ENCODE measurements at regions not wholly inside any gene's neighbourhood (a gene's known extent, or its start where the extent isn't known, plus 50 kb on each side); places are given as distances from the start of the nearest gene placed in this dataset.

GRCh38 chr4:45293335-45293734, 567.0 kb upstream of the GNPDA2 start:
- no peak for ATAC-seq
- TF ChIP-seq ZC3H10 (CRISPR knock-in tag; IDR thresholded peaks at IDR 0.05) (no peak), PPARA (CRISPR knock-in tag; IDR thresholded peaks at IDR 0.05; ENCODE audit: borderline replicate concordance) (no peak), TCF4 (CRISPR knock-in tag; IDR thresholded peaks at IDR 0.05; ENCODE audit: borderline replicate concordance) (no peak), GLIS3 (CRISPR knock-in tag; IDR thresholded peaks at IDR 0.05) (no peak), TSHZ2 (CRISPR knock-in tag; IDR thresholded peaks at IDR 0.05) (no peak), CREB5 (CRISPR knock-in tag; IDR thresholded peaks at IDR 0.05; ENCODE audit: low read depth) (no peak), ZNF8 (CRISPR knock-in tag; IDR thresholded peaks at IDR 0.05) (no peak), CSDC2 (CRISPR knock-in tag; IDR thresholded peaks at IDR 0.05) (no peak), ARNTL (CRISPR knock-in tag; IDR thresholded peaks at IDR 0.05; ENCODE audit: borderline replicate concordance, low read depth) (no peak), BACH2 (CRISPR knock-in tag; IDR thresholded peaks at IDR 0.05; ENCODE audit: borderline replicate concordance) (no peak), OSR1 (CRISPR knock-in tag; IDR thresholded peaks at IDR 0.05) (no peak), TOX (CRISPR knock-in tag; IDR thresholded peaks at IDR 0.05; ENCODE audit: borderline replicate concordance) (no peak), SNAI2 (CRISPR knock-in tag; IDR thresholded peaks at IDR 0.05) (no peak)
- TF ChIP-seq, protein P1, sequence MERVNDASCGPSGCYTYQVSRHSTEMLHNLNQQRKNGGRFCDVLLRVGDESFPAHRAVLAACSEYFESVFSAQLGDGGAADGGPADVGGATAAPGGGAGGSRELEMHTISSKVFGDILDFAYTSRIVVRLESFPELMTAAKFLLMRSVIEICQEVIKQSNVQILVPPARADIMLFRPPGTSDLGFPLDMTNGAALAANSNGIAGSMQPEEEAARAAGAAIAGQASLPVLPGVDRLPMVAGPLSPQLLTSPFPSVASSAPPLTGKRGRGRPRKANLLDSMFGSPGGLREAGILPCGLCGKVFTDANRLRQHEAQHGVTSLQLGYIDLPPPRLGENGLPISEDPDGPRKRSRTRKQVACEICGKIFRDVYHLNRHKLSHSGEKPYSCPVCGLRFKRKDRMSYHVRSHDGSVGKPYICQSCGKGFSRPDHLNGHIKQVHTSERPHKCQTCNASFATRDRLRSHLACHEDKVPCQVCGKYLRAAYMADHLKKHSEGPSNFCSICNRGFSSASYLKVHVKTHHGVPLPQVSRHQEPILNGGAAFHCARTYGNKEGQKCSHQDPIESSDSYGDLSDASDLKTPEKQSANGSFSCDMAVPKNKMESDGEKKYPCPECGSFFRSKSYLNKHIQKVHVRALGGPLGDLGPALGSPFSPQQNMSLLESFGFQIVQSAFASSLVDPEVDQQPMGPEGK (CRISPR knock-in tag; IDR thresholded peaks at IDR 0.05; ENCODE audit: borderline replicate concordance), result no peak

GRCh38 chr4:45292844-45293243, 566.5 kb upstream of the GNPDA2 start:
- TF ChIP-seq SNAI2 (CRISPR knock-in tag; IDR thresholded peaks at IDR 0.05) (no peak), CSRNP3 (CRISPR knock-in tag; IDR thresholded peaks at IDR 0.05) (no peak), PPARA (CRISPR knock-in tag; IDR thresholded peaks at IDR 0.05; ENCODE audit: borderline replicate concordance) (no peak), GLIS3 (CRISPR knock-in tag; IDR thresholded peaks at IDR 0.05) (no peak), ESRRG (CRISPR knock-in tag; IDR thresholded peaks at IDR 0.05) (no peak), POU6F1 (CRISPR knock-in tag; IDR thresholded peaks at IDR 0.05; ENCODE audit: borderline replicate concordance, low read depth) (no peak), TSHZ2 (CRISPR knock-in tag; IDR thresholded peaks at IDR 0.05) (no peak), BACH2 (CRISPR knock-in tag; IDR thresholded peaks at IDR 0.05; ENCODE audit: borderline replicate concordance) (no peak)
- ATAC-seq, result no peak

All from SK-N-SH treated with all-trans-retinoic acid at 6 μM for 48 hours (cell line).